Inflammatory macrophage treated with lipopolysaccharide for 4 hours (primary cell): ENCODE measurements at regions not wholly inside any gene's neighbourhood (a gene's known extent, or its start where the extent isn't known, plus 50 kb on each side); places are given as distances from the start of the nearest gene placed in this dataset.
"Not testable (repeated sequence)": the region's sequence is repeated elsewhere in the genome, so short reads cannot be mapped to it uniquely, and the experiment has no call there.

Source experiments
- DNase-seq: peaks from one replicate; pipeline ENCODE4 v3.0.0-alpha.2; 2020

DNA sequence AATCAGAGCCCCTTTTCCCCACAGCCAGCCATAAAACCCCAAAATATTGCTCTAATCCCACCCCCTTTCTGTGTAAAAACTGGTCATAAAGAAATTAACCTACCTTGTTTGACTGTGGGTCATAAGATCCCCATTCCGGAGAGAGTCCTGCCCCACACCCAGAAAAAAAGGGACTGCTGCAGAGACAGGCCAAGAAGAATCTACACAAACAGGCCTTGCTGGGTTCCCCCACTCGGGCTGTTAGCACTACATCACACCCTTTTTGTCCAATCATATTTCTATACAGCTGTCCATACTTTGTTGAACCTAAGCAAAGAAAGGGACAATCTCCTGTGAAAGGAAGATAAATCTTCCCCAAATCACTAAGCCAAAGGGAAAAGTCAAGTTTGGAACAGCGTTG, 84.4 kb upstream of the MFGE8 start:
- DNase-seq = no peak

DNA sequence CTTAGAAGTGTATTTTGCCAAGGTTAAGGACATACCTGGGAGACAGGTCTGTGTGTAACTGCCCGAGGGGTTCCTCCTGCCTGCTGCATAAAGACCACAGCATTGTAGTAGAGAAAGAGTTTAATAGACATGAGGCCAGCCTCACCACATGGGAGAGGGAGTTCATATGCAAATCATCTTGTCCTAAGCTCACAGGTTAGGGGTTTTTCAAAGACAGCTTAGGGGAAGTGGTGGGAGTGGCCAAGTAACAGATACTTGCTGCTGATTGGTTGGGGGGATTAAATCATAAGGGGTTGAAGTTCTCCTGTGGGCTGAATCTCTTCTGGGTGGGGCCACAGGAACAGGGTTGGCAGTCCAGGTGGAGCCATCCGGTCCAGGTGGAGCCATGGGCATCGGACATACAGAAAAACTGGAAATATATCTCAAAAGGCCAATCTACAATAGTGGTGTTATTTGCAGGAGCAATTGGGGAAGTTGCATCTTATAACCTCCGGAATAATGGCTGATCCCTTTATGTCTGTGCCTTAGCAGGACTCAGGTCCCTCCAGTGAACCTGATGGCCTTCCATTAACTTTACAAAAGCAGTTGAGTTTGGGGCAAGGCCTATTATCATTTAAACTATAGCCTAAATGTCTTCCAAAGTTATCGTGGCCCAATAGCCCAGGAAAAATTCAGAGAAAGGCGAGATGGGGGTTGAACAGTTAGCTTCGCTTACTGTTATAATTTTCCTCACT, 86.0 kb upstream of the MFGE8 start:
- no peak for DNase-seq

DNA sequence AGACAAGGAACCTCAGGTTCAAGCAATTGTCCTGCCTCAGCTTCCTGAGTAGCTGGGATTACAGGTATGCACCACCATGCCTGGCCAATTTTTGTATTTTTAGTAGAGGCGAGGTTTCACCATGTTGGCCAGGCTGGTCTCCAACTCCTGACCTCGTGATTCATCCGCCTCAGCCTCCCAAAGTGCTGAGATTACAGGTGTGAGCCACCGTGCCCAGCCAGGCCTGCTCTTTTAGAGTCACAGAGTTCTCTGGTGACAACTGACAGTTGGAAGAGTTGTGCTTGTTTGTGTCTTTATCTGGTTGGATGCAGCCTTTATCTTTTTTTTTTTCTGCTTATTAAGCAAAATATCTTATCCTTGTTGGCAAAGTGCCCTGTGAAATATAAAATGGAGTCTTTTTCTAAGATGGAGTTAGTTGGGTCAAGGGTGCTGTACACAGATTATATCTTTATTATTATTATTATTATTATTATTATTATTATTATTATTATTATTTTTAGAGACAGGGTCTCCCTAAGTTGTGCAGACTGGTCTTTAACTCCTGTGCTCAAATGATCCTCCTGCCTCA, 86.5 kb upstream of the ABHD2 start:
- DNase-seq = not testable (repeated sequence)

DNA sequence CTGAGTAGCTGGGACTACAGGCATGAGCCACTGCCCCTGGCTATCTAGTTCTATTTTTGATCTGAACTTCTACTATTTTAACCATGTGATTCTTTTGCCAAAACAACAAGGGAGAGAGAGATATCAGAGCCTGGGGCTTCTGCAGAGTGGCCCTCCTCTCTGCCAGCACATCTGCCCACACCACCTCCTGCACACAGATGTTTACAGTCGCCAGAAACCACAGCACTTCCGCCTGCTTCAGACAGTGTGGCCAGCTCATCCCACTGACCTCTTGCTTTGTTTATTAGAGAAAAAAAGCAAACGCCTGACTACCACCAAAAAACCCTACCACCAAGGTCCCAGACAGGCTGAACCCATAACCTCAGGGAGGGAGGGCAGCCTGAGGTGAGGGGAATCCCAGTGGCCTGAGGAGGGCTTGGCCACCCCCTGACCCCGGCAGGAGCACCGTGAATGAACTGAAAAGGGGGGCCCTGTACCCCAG, 85.9 kb upstream of the ABHD2 start:
- DNase-seq = peak; percentile 60

DNA sequence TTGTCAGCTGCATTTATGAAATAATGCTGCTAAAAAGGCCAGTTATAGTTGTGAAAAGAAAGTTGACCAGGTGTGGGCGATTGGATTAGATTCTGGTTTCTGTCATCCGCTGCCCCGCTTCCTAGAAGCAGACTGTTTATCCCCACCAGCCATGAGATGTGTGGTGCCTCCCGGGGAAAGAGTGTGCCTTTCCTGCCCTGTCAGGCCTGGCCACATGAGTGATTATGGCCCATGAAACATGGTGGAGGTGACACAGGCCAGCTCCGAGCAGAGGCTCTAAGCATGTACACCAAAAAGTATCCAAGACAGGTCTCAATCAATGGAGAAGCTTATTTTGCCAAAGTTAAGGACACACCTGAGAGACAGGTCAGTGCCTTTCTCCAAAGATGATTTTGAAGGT, 85.4 kb upstream of the ABHD2 start:
- DNase-seq = no peak

DNA sequence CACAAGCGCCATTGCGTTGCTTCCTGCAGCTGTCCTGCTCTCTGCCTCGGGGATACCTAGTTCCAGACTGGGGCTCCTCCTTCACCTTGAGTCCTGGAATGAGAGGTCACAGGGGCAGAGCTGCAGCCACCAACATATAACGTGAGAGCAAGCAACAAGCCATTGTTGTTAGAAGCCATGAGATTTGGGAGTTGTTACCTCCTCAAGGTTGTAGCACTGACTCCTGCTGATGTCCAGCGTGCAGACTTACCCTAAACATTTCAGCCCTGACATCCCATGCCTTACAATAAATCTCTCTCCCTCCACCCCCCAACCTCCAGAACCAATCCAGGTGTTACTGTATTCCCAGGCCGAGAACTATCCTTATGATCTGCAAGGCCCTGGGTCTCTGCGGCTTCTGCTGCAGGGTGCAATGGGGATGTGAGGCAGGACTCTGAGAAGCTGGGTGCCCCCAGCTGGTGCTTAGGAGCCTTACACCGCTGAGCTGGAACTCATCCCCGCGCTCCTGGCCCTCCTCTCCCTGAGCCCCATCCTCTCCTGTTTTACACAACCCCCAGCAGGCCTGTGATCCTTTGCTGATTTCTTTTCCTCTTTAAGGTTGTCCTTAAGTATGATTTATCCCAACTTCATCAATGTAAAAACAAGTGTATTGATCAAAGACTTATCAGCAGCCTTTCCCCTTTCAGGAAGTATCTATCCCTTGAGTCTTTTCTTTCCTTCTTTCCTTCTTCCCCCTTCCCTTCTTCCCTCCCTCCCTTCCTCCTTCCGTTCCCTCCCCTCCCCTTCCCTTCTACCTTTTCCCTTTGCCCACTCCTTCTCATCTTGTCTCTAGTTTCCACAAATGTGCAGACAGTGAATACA, 84.2 kb upstream of the ABHD2 start:
- DNase-seq = no peak

DNA sequence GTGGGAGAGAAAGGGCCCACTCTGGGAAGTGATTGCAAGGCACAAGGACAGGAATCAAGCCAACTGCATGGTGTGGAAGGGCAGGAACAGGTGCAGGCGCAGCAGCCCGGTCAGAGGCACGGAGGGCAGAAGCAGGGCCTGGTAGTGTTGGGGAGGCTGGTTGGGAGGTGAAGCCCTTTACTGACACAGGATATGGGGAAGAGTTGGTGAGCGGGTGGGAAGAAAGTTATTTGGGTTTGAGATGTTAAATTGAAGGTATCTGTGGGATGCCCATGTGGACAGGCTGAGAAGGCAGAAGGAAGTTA, 83.6 kb upstream of the ABHD2 start:
- no peak for DNase-seq

DNA sequence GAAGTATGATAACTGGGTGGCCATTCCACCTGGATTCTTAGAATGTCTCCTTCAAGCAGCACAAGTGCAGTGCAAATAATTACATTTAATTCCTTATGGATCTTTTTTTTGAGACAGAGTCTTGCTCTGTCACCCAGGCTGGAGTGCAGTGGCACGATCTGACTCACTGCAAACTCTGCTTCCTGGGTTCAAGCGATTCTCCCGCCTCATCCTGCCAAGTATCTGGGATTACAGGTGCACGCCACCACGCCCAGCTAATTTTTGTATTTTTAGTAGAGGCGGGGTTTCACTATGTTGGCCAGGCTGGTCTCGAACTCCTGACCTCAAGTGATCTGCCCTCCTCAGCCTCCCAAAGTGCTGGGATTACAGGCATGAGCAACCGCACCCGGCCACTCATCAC, 80.7 kb upstream of the ABHD2 start:
- not testable (repeated sequence) for DNase-seq

DNA sequence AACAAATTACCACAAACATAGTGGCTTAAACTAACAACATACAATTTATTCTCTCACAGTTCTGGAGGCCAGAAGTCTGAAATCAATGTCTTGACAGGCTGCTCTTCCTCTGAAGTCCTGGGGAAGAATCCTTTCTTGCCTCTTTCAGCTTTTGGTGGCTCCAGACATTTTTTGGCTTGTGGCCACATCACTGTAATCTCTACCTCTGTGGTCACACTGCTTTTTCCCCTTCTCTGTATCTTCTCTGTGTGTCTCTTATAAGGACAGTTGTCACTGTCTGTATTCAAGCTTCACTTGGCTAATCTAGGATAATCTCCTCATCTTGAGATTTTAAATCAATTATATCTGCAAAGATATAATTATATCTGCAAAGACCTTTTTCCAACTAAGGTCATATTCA, 80.3 kb upstream of the ABHD2 start:
- DNase-seq = no peak

DNA sequence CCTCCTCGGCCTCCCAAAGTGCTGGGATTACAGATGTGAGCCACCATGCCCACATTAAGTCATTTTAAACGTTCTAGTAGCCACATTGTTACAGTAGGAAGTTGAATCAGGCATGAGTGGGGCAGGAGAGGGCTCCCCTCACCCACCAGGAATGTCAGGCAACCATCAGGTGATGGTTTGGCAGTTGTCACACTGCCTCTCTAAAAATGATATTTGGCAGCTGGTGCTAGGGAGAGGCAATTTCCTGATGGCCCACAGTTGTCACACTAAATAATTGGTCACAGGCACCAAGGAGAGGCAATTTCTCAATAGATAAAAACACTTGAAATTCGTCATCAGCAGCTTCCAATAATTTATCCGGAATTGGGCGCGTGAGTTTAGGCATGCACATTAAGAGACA, 79.2 kb upstream of the ABHD2 start:
- DNase-seq = no peak

DNA sequence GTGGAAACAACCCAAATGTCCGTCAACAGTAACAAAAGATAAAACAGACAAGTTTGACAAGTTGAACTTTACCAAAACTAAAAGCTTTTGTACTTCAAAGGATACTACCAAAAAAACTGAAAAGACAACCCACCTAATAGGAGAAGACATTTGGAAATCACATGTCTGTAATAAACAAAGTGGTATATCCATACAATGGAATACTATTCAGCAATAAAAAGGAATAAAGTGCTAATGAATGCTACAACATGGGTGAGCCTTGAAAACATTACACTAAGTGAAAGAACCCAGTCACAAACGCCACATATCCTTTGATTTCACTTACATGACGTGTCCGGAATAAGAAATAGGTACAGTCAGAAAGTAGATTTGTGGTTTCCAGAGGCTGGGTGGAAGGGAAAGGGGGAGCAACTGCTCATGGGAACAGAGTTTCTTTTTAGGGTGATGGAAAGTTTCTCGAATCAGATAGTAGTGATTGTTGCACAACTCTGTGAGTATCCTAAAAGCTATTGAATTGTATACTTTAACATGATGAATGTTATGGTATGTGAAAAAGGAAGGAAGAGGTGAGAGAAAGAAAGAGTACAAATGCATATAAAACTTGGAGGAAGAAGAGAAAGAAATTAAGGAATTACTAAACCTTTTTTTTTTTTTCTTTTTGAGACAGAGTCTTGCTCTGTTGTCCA, 72.7 kb upstream of the ABHD2 start:
- no peak for DNase-seq

DNA sequence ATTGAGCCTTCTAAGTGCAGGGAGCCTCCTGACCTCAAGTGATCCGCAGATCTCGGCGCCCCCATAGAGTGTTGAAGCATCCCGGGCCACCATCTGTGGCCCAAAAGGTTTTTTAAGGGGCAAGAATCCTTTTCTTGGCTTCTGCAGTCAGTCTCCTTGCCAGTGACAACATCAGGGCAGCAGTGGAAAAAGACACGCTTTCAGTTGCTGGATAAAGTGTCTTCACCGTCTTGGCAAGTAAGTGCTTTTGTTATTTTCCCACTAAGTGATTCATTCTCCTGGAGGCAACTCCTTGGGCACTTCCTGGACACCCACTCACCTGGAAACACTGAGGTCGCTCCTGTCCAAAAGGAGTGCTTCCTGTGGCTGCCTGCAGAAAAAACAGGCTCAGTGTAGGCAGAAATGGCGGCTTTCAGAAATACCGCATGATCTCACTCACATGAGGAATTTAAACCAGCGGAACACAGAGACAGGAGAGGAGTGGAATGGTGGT, 71.7 kb upstream of the ABHD2 start:
- DNase-seq = no peak

DNA sequence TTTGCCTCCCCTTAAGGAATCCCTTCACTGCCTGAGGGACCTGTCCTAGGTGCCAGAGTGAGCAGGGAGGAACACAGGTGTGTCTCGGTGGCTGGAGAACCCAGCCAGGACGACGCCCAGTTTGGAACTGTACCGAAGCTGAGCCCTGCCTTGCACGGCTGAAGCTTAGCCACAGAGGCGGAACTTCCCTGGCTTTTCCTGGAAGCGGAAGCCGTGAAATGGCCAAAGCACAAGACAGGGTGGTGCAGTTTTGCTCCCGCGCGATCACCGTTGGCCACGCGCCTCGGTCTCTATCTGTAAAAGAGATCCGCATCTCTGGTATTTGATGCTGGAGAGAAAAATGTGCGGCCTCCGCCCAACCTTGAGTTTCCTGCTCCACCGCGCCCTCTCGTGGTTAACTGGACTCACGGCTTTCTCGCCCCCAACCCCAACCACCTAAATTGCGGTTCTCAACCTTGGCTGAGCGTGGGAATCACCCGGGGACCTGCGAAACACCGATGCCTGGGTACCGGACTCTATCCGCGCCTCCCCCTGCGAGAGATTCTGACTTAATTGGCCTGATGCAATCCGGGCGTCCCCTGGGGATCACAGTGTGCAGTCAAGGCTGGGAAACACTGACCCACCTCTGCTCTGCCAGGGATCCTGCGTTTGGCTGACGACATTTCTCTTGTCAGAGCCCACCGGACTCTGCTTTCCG, 70.7 kb upstream of the ABHD2 start:
- peak; percentile 33 for DNase-seq

DNA sequence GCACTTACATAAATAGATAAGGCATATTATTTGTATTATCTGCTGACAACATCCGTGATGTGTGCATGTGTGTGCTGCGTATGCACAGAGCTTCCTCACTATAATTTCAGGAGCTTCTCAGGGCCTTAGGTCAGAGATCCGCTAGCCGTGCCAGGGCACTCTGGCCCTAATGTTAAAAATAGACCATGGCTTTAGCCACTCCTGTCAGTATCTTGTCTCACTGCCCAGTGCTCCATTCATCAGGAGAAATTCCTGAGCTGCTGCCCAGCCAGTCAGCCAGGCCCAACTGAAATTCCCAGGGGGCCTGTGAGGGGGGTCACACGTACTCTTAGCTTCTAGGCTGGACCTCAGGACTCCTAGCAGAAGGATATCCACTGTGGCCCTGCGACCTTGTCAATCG, 70.0 kb upstream of the ABHD2 start:
- DNase-seq = no peak

DNA sequence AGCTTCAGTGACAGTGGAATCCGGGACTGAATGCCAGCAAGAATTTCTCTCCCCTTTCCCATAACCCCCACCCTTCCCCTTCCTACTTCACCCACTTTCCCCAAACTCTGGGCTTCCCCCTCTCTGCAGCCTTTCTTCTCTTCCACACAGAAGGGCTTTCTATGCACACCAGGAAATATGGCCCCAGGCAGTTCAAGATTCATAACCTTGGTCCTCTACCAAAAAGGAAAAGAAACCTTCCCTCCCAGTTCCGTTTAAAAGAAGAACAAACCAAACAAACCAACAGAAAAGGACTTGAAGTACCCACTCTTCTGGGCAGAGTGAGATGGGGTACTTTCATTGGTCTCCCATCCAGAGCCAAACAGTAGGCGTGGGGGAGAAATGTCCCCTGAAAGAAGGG, 68.8 kb upstream of the ABHD2 start:
- no peak for DNase-seq

DNA sequence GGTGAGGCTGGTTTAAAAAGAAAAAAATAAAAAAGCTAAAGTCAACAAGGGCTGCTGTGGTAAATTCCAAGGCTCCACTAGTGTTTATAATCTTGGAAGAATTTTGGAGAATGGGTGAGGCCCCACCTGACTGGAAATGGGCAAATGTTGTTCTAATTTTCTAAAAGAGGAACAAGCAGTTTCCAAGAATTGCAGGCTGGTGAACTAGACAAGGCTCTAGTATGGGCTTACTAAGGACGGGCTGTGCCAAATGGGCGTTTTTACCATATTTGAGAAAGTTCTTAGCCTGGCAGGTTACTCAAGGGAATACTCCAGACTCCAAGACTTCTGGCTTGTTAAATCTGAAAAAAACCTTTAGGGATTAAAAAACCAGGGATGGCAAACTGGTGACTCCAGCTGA, 67.0 kb upstream of the ABHD2 start:
- DNase-seq = peak; percentile 19

DNA sequence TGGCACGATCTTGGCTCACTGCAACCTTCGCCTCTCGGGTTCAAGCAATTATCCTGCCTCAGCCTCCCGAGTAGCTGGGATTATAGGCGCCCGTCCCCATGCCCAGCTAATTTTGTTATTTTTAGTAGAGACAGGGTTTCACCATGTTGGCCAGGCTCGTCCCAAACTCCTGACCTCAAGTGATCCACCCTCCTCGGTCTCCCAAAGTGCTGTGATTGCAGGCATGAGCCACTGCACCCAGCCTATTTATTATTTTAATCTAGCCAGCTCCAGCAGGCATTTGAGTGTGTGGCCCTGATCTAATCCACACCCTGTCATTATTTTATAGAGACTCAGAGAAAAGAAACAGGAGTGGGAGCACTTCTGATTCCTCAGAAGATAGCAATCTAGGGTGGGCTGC, 66.4 kb upstream of the ABHD2 start:
- not testable (repeated sequence) for DNase-seq

DNA sequence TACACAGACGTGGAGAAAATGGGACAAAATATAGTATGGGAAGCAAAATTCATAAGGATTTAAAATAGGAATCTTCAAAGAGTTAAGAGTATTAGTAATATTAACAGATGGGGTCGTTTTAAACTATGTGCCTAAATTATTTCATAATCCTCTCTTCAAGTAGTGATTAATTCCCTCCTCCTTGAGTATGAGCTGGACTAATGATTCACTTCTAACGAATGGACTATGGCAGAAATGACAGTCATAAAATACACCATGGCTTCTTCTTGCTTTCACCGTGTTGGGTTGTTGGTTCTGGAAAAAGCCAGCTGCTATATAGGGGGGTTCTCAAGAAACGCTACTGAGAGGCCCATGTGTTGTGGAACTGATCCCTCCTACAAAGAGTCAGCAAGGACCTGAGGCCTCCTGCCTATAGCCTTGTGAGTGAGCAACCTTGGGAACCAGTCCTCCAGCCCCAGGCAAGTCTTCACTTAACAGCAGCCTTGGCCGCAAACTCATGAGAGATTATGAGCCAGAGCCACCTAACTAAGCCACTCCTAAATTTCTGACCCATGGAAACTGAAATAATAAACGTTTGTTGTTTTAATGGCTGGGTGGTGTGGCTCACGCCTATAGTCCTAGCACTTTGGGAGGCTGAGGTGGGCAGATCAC, 64.8 kb upstream of the ABHD2 start:
- DNase-seq = no peak

DNA sequence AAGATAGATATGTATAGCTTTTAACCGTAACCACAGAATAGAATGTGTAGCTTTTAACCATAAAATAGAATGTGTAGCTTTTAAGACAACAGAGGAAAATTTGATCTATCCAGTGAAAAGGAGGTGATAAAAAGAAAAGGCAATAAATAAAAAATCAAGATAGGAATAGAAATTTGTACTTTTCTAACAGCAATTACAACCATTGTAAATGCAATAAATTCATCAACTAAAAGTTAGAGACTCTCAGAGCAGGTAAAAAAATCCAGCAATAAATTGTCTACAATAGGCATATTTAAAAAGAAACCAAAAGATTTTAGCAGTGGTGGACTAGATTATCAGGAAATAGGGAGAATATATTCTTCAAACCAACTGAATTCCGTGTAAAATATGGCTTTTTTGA, 63.8 kb upstream of the ABHD2 start:
- DNase-seq = no peak

DNA sequence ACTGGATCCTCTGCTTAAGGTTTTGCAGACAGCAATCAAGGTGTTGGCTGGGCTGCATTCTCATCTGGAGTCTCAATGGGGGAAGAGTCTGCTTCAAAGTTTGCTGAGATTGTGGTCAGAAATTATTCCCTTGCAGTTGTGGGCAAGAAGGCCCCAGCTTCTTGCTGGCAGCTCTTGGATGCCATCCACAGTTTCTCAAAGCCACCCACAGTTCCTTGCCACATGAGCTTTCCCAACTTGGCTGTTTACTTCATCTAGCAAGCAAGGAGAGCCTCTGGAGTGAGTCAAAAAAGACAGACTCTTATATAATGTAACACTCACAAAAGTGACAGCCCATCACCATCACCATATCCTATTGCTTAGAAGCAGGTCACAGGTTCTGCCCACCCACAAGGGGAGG, 62.1 kb upstream of the ABHD2 start:
- peak; percentile 23 for DNase-seq

DNA sequence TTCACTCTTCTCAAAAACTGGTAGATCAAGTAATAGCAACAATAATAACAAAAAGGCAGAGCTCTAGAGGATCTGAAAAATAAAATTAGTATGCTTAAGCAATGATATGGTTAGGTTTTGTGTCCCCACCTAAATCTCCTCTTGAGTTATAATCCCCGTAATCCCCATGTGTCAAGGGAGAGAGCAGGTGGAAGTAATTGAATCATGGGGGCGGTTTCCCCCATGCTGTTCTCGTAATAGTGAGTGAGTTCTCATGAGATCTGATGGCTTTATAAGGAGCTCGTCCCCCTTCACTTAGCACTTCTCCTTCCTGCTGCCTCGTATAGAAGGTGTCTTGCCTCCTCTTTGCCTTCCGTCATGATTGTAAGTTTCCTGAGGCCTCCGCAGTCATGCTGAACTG, 60.2 kb upstream of the ABHD2 start:
- no peak for DNase-seq

DNA sequence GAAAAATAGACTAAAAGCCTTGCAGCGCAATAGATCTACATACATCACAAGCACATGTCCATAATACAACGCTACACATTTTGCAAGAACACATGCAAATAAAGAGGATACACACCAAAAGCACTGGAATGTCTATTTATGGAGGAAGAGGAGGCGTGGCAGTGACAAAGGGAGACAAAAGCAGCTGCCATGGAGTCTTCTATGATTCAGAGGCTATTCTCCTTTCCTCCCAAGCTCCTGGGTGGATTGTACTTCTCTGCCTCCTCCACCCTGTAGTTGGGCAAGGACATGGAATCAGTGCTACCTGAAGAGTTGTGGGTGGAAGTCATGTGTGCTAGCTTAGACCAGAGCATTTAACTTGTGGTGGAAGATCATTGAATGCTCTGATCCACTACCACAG, 57.9 kb upstream of the ABHD2 start:
- DNase-seq = no peak
